ENCODE measurements at regions not wholly inside any gene's neighbourhood (a gene's known extent, or its start where the extent isn't known, plus 50 kb on each side); places are given as distances from the start of the nearest gene placed in this dataset.

GRCh38 chr2:53103679-53104078, 663.9 kb upstream of the CHAC2 start:
- no peaks in the 10 kb centered on the region for H3K4me1 ChIP-seq
- no peaks in the 10 kb centered on the region for H3K9me3 ChIP-seq
- H3K4me3 ChIP-seq (ENCODE audit: low read depth, low read length): no peak overlapping the region
- TF ChIP-seq, protein P1, sequence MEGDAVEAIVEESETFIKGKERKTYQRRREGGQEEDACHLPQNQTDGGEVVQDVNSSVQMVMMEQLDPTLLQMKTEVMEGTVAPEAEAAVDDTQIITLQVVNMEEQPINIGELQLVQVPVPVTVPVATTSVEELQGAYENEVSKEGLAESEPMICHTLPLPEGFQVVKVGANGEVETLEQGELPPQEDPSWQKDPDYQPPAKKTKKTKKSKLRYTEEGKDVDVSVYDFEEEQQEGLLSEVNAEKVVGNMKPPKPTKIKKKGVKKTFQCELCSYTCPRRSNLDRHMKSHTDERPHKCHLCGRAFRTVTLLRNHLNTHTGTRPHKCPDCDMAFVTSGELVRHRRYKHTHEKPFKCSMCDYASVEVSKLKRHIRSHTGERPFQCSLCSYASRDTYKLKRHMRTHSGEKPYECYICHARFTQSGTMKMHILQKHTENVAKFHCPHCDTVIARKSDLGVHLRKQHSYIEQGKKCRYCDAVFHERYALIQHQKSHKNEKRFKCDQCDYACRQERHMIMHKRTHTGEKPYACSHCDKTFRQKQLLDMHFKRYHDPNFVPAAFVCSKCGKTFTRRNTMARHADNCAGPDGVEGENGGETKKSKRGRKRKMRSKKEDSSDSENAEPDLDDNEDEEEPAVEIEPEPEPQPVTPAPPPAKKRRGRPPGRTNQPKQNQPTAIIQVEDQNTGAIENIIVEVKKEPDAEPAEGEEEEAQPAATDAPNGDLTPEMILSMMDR (IDR thresholded peaks at IDR 0.05; ENCODE audit: low read depth, low read length): no peak
- no peaks in the 10 kb centered on the region for H3K27me3 ChIP-seq
- DNase-seq: no peak
- H3K36me3 ChIP-seq: no peaks in the 10 kb centered on the region

- Histone ChIP-seq H3K4me1 (no peaks in the 10 kb centered on the region), H3K9me3 (no peaks in the 10 kb centered on the region), H3K36me3 (no peaks in the 10 kb centered on the region), H3K4me3 (ENCODE audit: low read depth, low read length) (no peak overlapping the region), H3K27me3 (no peaks in the 10 kb centered on the region)
- no peak for DNase-seq
- TF ChIP-seq, protein P1 (IDR thresholded peaks at IDR 0.05; ENCODE audit: low read depth, low read length): no peak
These were observed 668.9 kb upstream of the CHAC2 start for GRCh38 chr2:53098696-53099078.

DNA sequence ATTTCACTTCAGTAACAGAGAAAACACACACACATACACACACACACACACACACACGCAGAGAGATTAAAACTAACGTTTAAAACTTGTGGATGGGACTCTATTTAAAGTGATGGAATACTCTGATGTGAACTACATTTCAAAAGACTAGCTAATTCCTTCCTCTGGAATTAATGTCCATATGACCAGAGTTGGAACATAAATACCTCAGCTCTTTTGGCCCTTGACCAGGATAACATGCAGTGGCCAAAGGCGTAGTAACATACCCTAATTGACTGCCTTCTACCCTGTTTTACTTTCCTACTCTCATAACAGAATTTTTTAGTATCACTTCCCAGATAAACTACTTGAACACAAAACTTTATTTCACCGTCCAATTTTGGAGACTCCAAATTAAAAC, 671.3 kb upstream of the CHAC2 start:
- H3K4me1 ChIP-seq: no peaks in the 10 kb centered on the region
- no peaks in the 10 kb centered on the region for H3K9me3 ChIP-seq
- no peaks in the 10 kb centered on the region for H3K36me3 ChIP-seq
- TF ChIP-seq, protein P1 (IDR thresholded peaks at IDR 0.05; ENCODE audit: low read depth, low read length): no peak
- H3K27me3 ChIP-seq: no peaks in the 10 kb centered on the region
- no peak for DNase-seq
- no peak overlapping the region for H3K4me3 ChIP-seq (ENCODE audit: low read depth, low read length)

GRCh38 chr2:53095664-53096063, 671.9 kb upstream of the CHAC2 start:
- TF ChIP-seq, protein P1 (IDR thresholded peaks at IDR 0.05; ENCODE audit: low read depth, low read length): no peak
- DNase-seq: no peak
- no peaks in the 10 kb centered on the region for H3K4me1 ChIP-seq
- H3K36me3 ChIP-seq: no peaks in the 10 kb centered on the region
- H3K4me3 ChIP-seq (ENCODE audit: low read depth, low read length): no peak overlapping the region
- no peaks in the 10 kb centered on the region for H3K27me3 ChIP-seq
- H3K9me3 ChIP-seq: no peaks in the 10 kb centered on the region

- no peaks in the 10 kb centered on the region for H3K9me3 ChIP-seq
- H3K36me3 ChIP-seq: no peaks in the 10 kb centered on the region
- H3K4me3 ChIP-seq (ENCODE audit: low read depth, low read length): no peak overlapping the region
- no peaks in the 10 kb centered on the region for H3K4me1 ChIP-seq
- DNase-seq: no peak
- TF ChIP-seq, protein P1 (IDR thresholded peaks at IDR 0.05; ENCODE audit: low read depth, low read length): no peak
- H3K27me3 ChIP-seq: no peaks in the 10 kb centered on the region
These were observed 672.4 kb upstream of the CHAC2 start for GRCh38 chr2:53095227-53095626.

- no peaks in the 10 kb centered on the region for H3K4me1 ChIP-seq
- H3K36me3 ChIP-seq: no peaks in the 10 kb centered on the region
- no peak for DNase-seq
- no peaks in the 10 kb centered on the region for H3K27me3 ChIP-seq
- H3K4me3 ChIP-seq (ENCODE audit: low read depth, low read length): no peak overlapping the region
- no peaks in the 10 kb centered on the region for H3K9me3 ChIP-seq
- TF ChIP-seq, protein P1 (IDR thresholded peaks at IDR 0.05; ENCODE audit: low read depth, low read length): no peak
These were observed 674.2 kb upstream of the CHAC2 start for GRCh38 chr2:53093355-53093754.

Data from BE2C (cell line).